Activated CD4-positive, alpha-beta T cell treated with anti-CD3 and anti-CD28 coated beads, Interleukin-10, Interleukin-2, amounts not matched to agents 100 ng/mL and 50 ng/mL, durations not matched to agents 16 hours and 8 hours (primary cell): ENCODE measurements at regions not wholly inside any gene's neighbourhood (a gene's known extent, or its start where the extent isn't known, plus 50 kb on each side); places are given as distances from the start of the nearest gene placed in this dataset.
A peak's percentile ranks its signal among the peaks of the same experiment; 100 is the strongest.
"Not testable (repeated sequence)": the region's sequence is repeated elsewhere in the genome, so short reads cannot be mapped to it uniquely, and the experiment has no call there.

Source experiments
- DNase-seq: peaks from one replicate; pipeline ENCODE4 v3.0.0-alpha.2; 2020

DNA sequence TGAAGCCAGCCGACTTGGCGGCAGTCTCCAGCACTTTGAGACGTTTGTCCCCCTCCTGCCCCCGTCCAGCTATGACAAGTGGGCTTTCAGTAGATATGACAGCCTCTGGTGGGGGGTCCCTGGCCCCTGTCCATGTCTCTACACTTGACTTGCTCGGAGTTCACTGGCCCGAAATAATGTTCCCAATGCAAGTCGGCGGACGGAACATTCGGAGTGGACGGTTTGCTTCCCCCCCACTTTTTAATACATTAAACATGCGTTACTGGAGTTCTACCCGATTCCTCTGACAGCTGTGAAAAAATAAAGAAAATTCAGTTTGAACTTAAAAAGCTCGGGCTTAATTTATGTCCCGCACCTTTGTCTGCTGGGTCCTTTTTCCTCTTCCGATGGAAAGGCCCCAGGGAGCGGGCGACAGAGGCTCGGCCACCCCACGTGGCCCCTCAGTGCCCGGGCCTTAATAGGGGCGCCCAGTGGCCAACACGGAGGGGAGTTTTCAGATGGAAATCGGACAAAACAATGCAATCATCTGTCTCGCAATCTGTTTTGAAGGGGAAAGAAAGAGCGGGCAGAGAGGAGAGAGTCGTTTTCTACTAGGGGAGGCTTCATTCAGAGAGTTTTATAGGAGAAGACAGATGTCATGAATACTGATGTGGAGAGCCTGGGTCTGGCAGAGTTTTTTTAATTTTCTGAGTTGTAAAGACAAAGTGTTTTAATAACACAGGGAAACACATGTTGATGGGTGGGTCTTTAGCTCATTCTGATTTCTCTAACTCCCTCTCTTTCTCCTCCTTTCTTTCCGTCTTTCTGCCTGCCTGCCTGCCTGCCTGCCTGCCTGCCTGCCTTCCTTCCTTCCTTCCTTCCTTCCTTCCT lies 50.2 kb downstream of the SMIM38 start:
- no peak for DNase-seq

DNA sequence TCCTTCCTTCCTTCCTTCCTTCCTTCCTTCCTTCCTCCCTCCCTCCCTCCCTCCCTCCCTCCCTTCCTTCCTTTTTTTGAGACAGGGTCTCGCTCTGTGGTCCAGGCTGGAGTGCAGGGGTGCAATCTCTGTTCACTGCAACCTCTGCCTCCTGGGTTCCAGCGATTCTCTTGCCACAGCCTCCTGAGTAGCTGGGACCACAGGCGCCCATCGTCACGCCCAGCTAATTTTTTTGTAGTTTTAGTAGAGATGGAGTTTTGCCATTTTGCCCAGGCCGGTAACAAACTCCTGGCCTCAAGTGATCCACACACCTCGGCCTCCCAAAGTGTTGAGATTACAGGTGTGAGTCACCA lies 50.9 kb downstream of the SMIM38 start:
- DNase-seq = not testable (repeated sequence)

DNA sequence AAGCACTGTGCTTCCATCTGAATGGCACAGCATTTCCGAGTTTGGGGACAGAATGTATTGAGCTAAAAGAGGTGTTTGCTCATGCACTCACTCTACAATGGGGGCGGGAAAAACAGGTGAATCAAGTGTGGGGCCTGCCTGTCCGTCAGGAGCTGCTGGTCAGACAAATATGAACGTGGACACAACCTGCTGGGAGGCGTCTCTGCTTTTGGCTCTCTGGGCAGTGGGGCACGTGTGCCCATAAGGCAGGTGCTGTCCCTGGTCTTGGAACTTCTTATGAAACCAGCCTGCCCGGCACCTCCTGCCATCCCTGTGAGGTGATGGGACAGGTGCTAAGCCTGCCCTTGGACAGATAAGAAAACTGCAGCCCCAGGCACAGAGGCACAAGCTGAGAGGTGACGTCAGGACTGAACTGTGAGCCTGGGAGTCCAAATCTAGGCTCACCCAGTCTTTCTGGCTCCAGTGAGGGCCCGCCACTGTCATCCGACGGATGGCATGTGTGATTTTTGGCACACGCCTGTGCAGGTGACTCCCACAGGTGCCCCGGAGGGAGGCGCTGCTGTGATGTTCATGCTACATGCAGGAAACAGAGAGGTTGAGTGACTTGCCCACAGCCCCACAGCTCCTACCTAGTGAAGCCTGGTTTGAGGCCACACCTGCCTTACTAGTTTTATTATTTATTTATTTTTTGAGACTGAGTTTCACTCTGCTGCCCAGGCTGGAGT lies 51.6 kb downstream of the SMIM38 start:
- no peak for DNase-seq

DNA sequence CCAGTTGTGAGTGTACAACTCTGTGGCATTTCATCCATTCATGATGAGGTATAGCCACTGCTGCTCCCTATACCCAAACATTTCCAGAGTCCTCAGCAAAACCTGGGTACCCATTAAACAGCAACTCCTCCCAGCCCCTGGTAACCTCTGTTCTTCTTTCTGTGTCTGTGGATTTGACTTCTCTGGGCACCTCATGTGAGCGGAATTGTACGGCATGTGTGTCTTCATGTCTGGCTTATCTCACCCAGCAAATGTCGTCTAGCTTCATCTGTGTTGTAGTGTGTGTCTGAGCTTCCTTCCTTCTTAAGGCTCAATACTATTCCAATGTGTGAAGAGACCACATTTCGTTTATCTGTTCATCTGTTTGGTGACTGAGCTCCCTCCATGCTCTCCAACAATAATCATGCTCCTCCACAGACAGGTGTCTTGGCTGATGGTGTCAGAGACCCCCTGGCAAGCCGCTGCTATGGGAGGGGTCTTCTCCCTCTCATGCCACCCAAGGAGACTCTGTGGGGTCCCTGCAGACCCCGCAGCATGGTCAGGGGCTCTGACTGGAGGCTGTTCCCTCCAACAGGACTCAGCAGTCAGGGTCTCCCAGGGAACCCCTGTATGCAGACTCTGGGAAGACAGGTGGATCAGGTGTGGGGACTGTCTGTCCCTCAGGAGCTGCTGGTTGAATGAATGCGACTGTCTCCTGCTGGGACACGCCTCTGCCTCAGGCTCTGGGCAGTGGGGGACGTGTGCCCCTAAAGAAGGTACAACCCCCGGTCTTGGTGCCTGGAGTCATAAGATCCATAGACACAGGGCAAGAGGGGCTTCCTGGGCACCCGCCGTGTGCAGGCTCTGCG lies 52.7 kb downstream of the SMIM38 start:
- DNase-seq = no peak

DNA sequence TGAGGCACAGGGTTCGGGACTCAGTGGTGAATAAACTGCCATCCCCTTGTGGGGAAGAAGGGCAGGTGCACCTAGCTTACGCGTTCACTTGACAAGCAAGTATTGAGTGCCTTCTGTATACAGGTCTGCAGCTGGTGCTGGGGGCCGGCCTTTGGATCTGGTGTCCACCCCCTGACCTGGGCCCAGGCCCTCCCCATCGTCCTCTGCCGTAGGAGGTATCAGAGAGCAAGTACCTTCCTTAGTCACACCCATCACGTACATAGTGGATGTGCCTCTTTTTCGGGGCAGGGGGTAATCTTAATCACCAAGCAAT lies 53.3 kb downstream of the SMIM38 start:
- DNase-seq = no peak

DNA sequence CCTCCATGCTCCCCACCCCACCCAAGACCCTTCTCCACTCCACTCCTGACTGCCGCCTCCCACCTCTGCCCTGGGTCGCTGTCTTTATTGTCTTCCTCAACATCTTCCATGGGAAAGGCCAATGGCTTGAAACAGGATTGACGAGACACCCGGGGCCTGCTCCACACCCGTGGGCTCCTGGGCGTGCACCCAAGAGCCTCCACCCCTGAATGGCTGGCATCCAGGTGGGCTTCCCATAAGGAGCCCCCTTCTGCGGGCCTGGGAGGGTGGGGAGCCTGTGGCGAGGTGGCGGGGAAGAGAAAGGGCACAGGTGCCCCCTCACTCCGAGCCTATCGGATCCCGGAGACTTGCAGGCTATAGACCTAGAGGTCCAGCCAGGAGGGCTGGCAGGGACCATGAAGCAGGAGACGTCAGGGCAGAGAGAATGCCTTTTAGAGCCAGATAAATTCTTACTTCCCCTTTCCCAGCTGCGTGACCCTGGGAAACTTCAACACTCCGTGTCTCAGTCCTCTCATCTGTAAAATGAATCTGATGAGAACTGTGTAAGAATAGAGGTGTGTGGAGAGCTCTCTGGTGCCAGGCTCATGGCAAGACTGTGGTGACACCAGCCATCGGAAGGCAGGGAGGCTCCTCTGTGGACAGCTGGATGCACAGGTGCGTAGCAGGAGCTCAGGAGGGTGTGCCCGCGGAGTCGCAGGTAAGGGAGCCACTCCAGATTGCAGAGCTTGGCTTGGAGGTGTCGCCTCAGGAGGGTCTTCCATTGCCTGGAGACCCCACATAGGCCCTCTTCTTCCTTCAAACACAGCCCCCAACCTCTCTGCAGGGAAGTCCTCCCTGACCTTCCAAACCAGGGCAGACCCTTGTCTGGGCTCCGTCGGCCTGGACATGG lies 53.9 kb downstream of the SMIM38 start:
- DNase-seq = no peak

DNA sequence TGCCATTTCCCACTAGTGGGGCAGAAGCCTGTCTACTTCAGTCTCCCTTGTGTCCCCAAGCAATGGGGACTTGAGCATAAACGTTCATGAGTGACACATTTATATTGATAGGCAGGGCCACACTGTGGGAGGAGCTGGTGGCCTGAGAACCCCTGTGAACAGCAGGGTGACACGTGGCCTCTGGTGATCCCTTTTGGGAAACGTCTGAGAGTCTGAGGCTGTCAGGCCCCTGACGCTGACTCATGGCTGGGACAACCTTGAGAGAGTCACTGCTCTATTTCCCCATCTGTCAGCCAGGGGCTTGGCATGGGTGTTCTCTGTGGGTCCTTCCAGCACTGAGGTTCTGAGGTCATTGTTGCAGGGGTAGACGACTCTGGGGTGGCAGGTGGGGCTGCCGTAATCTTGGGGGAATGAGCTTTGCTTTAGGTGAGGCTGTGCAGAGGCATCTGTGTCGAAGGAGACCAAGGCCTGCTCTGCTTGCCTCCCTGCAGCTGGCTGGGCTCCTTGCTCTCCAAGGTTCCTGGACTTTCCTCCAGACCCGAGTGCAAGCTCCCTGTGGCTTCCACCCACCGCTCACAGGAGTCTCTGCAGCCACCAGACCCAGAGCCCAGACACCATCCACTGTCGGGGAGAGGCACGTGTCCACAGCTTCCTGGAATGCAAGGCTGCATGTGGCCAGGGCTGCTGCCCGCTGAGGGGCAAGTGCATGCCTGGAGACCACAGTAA lies 54.7 kb downstream of the SMIM38 start:
- DNase-seq = peak; percentile 23

DNA sequence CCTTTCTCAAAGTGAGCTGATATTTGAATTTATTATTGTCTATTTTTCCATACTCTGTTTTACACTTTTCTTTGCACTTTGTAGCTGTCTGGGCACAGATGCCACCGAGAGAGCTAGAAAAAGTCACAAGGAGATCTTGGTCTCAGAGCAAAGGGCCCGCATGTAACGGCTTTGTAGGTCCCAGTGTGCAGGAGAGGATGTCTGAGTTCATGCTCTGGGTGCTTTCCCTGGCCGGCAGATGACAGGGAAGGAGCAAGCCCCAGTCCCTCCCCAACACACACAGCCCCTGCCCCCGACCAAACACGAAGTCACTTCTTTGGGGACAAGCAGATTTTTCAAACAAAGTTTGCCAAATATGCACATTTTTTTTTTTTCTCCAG lies 55.8 kb downstream of the SMIM38 start:
- DNase-seq = no peak

DNA sequence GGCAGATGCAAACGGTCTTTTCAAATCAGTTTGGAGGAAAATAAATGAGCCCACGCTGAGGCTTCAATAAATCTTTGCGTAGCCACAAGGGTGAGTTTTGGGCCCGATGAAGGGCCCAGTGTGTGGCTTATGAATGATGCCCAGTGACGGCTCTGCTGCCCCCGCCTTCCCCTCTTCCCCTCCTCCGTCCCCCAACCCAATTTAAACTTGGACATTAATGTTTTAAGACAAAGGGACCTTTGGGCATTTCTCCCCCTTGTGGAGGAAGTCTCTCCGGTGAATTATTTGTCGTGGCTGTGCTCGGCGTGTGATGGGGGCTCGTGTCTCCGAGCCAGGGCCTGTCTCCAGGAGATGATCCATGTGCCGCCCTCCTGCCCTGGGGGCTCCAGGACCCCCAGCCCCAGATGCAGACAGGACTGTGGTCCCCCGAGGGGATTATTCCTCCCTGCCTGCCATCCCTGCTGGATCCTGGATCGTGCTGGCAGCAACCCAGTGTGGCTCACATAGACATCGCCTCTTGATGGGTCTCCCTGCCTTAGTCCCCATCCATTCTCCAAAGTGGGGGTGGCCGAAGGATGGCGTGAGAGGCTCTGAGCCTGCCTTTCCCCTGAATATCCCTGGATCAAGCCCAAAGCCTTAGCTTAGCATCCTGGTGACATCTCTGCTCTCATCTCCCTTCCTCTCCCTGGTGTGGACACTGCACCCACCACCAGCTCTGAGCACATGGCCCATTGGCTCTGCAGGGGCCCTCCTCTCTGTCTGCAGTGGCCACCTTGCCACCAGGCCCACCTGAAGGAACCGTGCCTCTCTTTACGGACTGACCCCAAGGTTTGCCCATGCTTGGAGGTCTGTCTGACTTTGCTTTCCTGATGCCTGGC lies 56.4 kb downstream of the SMIM38 start:
- DNase-seq = no peak

DNA sequence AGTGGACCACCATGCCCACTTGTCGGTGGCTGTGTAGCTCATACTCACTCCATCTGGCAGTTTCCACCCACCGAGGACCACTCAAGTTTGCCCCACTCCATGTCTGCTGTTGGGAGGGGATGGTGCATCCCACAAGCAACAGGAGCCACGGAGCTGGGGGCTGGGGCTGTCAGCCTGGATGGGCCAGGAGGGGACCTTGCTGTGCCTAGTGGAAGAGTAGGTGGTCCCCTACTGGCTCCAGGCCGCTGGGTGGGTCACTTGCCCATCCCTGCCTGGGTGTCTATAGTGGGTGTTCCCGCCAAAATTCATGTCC lies 57.0 kb downstream of the SMIM38 start:
- no peak for DNase-seq

DNA sequence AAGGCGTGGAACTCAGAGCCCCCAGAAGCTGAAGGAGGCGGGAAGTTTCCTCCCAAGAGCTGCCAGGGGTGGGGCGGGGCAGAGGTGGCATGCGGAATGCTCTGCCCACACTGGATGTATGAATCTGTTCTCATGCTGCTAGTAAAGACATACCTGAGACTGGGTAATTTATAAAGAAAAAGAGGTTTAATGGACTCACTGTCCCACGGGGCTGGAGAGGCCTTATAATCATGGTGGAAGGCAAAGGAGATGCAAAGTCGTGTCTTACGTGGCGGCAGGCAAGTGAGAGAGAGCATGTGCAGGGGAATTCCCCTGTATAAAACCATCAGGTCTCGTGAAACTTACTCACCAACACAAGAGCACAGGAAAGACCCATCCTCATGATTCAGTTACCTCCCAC lies 57.6 kb downstream of the SMIM38 start:
- DNase-seq = peak; percentile 41

DNA sequence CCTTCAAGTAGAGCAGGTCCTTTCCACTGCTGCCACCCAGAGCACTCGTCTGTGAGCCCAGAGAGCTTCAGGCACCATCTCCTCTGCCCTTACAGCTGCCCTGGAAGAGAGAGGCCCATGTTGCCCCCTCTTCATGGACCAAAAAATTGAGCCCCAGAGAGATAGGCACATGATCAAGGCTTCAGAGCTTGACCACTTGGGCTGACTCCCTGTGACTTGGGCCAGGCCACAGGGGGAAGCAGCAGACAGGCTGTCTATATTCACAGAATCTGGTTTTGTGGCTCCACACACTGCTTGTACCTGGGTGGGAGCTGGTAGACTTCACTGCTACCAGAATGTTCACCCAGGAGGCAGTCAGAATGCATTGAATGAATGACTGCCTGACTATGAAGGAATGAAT lies 58.2 kb downstream of the SMIM38 start:
- DNase-seq = no peak

DNA sequence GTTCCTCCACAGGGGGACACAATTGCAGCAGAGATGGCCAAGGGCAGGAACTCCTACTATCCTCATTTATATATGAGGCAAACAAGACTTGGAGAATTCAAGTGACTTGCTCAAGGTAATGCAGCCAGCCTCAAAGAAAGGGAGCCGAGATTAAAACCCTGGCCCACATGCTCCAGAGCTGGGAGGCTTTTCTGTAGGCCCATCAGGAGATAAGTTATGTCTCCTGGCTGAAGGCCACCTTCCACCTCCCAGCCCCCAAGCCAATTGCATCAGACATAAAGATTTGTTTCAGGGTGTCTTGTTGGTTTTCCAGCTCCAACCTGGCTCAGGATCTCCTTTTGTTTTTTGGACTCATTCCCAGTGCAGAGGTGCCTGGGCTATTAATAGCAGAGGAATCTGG lies 59.5 kb downstream of the SMIM38 start:
- DNase-seq = no peak

DNA sequence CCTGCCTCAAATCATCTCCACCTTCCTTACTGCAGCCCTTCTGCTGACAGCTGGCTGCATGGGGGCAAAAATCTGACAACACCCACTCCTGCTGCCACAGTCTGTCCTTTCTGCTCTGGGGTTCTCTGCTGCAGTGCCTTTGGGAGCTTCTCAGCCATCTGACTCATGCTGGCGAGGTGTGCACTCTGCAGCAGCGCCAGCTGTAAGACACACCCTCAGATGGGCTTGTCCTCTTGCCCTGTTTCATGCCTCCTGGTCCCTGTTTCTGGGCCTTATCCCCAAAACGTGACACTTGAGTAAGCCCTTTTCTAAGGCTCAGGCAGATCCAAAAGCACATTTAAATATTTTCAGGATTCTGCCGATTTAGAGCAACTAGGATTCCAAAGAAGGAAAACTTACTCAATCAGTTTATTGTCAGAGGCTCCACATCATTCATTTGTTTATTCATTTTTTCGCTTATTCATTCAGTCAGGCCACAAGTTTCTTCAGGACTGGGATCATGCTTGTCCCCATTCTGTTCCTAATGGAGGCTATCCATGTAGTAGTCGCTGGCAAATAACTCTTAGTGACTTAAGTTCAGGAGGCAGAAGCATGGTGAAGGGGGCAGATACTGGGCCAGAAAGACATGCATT lies 60.2 kb downstream of the SMIM38 start:
- DNase-seq = no peak

DNA sequence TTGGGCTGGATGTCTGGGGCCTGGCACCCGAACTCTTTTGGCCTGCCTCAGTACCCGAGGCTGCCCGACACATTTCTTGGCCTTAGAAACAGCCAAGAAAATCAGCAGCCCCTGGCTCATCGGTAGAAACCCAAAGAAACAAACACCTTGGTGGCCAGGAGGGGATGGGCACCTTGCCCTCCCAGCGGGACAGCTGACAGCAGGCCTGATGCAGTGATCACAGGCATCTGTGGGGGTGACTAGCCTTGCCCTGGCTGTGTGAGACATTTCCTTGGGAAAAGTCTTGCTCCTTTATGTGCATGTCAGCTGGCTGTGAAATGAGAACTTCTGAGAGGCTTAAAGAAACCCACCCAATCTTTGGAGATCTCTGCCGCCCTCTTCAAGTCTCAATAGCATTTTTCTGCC lies 60.9 kb downstream of the SMIM38 start:
- DNase-seq = no peak

DNA sequence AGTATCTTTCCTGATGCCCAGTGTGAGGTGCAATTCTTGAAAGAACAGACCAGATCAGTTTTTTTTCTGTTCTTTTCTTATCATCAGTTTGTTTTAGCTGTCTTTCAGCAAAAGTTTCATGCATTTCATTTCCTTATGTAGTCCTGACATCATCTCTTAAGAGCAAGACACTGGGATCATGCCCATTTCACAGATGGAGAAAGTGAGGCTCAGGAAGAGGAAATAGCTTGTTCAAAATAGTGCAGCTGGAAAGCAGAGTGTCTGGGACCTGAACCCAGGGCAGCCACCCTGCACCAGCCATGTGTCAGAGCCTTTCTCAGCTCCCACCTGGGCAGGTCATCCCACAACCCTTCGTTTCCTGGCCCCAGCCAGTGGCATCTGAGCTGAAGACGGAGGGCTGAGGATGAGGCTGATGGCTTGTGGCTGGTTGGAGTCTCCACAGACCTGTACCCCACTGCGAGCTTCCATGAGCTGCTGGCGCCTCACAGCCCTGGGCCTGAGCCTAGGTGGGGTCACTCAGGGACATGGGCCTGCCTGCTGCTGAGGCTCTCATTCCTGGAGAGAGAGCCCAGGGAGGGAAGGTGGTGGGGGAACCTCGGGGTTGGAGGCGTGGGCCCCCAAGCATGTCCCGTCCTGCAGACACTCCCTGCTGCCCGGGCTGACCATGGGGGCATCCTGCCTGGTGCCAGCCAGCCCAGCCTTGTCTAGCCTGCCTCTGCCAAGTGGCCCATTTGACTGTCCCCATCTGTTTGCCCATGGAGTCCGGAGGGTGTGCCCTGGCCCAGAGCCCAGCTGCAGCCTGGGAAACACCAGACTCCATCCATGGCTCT lies 61.8 kb downstream of the SMIM38 start:
- no peak for DNase-seq

DNA sequence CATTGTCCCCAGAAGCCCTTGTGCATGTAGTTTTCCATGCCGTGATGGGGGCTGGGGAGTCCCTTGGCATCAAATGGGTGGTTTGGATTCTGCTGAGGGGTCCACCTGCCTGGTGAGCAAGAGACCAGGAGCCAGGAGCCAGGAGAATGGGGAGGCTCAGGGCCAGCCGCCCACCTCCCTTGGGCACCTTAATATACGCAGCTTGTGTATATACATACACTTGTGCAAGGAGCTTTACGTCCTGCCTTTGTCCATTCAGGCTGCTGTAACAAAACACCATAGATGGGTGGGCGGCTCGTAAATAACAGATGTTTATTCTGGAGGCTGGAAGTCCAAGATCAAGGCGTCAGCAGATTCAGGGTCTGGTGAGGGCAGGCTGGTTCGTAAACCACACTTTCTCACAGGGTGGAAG lies 62.5 kb downstream of the SMIM38 start:
- no peak for DNase-seq

DNA sequence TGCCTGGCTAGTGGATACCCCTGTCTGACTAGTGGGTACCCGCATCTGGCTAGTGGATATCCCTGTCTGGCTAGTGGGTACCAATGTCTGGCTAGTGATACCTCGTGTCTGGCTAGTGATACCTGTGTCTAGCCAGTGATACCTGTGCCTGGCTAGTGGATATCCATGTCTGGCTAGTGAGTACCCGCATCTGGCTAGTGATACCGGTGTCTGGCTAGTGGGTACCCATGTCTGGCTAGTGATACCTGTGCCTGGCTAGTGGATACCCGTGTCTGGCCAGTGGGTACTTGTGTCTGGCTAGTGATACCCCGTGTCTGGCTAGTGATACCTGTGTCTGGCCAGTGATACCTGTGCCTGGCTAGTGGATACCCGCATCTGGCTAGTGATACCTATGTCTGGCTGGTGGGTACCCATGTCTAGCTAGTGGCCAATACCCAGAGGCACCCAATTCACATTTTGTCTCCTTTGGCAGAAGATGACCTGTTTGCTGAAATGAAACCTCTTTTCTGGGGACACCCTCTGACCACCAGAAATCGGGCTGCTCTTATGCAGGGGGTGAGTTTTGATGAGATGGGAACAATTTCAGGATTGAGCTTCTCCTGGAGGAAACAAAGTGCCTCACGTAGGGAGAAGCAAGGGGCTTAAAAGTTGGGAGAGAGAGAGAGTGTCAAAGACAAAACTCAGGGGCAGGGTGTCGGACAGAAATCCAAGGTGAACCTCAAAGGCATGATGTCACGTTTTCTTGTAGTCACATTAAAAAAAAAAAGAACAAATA lies 63.4 kb downstream of the SMIM38 start:
- DNase-seq = no peak

DNA sequence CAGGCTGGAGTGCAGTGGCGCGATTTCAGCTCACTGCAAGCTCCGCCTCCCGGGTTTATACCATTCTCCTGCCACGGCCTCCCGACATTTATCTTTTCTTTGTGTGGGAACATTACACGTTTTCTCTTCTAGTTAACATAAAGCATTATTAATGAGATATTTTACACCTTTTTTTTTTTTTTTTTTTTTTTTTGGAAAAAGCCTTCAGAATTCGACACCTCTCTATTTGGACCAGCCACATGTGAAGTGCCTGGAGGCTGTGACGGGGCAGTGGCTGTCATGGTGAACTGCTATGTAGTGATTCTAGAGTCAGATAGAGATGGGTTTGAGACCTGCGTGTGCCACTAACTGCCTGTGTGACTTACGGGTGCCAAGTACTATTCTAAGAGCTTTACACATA lies 64.3 kb downstream of the SMIM38 start:
- no peak for DNase-seq
